ENCODE measurements at regions not wholly inside any gene's neighbourhood (a gene's known extent, or its start where the extent isn't known, plus 50 kb on each side); places are given as distances from the start of the nearest gene placed in this dataset.

DNA sequence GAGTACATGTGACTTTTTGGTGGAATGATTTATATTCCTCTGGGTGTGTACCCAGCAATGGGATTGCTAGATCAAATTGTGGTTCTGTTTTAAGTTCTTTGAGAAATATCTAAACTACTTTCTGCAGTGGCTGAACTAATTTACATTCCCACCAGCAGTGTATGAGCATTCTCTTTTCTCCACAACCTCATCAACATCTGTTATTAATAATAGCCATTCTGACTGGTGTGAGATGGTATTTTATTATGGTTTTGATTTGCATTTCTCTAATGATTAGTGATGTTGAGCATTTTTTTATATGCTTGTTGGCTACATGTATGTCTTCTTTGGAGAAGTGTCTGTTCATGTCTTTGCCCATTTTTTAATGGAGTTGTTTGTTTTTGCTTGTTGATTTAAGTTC lies 267.4 kb upstream of the NT5C1B start:
- H3K9me3 ChIP-seq: no peaks in the 10 kb centered on the region
- H3K27ac ChIP-seq: no peak overlapping the region
- H3K4me1 ChIP-seq: no peaks in the 10 kb centered on the region
- intact Hi-C loops (cut with DNase I): no loop called here
- H3K4me3 ChIP-seq: no peak overlapping the region
- H3K36me3 ChIP-seq: no peaks in the 10 kb centered on the region
- TF ChIP-seq, protein P1, sequence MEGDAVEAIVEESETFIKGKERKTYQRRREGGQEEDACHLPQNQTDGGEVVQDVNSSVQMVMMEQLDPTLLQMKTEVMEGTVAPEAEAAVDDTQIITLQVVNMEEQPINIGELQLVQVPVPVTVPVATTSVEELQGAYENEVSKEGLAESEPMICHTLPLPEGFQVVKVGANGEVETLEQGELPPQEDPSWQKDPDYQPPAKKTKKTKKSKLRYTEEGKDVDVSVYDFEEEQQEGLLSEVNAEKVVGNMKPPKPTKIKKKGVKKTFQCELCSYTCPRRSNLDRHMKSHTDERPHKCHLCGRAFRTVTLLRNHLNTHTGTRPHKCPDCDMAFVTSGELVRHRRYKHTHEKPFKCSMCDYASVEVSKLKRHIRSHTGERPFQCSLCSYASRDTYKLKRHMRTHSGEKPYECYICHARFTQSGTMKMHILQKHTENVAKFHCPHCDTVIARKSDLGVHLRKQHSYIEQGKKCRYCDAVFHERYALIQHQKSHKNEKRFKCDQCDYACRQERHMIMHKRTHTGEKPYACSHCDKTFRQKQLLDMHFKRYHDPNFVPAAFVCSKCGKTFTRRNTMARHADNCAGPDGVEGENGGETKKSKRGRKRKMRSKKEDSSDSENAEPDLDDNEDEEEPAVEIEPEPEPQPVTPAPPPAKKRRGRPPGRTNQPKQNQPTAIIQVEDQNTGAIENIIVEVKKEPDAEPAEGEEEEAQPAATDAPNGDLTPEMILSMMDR (IDR thresholded peaks at IDR 0.05): no peak
- H3K27me3 ChIP-seq: no peaks in the 10 kb centered on the region
- ATAC-seq: no peak
- no peak for DNase-seq

DNA sequence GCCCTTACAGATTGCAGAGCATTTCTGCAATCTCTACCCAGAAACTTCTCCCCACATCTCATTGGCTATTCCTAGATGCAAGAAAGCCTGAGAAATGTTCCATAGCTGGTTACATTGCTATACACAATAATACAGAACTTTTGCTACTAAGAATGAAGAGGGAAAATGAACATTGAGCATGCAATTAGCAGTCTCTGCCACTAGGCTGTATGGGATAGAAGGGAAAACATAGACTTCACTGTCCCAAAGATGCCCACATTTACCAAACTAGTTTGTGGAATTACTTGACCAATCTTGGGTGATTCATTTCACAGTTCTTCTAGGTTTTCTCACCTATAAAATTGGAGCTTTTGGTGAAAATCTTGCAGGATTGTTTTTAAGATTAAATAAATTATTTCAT lies 265.7 kb upstream of the NT5C1B start:
- ATAC-seq: no peak
- no peaks in the 10 kb centered on the region for H3K27me3 ChIP-seq
- intact Hi-C loops (cut with DNase I): no loop called here

DNA sequence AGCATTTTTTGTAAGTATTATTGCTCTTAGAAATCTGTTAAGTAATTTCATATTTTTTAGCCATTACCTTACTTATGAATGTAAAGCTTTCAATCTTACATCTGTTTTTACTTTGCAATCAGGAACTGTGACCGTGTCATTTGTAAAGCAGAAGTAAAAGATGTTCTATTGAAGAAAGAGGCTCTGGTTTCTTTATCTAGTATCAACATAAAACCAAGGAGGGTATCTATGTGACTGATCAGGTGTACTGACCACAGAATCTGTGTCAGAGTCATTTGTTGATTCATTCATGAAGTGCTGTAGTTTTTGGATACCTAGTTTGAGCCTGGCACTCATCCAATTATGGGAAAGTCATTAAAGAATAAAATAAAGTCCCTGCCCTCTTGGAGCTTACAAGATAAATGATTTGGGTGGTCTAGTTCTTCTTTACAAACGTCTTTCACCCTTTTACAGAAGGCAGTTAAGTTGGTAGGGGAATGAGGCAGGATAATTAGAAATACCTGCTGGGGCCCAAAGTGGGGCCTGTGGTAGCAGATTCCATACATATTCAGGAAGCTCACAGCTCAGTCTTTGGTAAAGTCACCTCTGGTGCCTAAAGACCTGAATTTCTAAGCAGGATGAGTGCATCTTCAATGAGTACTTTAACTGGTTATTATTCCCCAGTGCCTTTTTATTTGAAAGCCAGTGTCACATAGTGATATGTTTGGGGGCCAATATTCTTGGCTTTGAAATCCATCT lies 260.6 kb upstream of the NT5C1B start:
- Histone ChIP-seq H3K36me3 (no peaks in the 10 kb centered on the region), H3K4me3 (no peak overlapping the region), H3K9me3 (no peaks in the 10 kb centered on the region), H3K27ac (no peak overlapping the region), H3K27me3 (no peaks in the 10 kb centered on the region), H3K4me1 (no peaks in the 10 kb centered on the region)
- TF ChIP-seq, protein P1 (IDR thresholded peaks at IDR 0.05): no peak
- ATAC-seq: no peak
- intact Hi-C loops (cut with DNase I): no loop called here
- no peak for DNase-seq

More for the DNA sequence above, 265.7 kb upstream of the NT5C1B start:
- Histone ChIP-seq H3K4me1 (no peaks in the 10 kb centered on the region), H3K36me3 (no peaks in the 10 kb centered on the region), H3K4me3 (no peak overlapping the region), H3K27ac (no peak overlapping the region), H3K9me3 (no peaks in the 10 kb centered on the region)
- no peak for DNase-seq
- TF ChIP-seq, protein P1 (IDR thresholded peaks at IDR 0.05): no peak

DNA sequence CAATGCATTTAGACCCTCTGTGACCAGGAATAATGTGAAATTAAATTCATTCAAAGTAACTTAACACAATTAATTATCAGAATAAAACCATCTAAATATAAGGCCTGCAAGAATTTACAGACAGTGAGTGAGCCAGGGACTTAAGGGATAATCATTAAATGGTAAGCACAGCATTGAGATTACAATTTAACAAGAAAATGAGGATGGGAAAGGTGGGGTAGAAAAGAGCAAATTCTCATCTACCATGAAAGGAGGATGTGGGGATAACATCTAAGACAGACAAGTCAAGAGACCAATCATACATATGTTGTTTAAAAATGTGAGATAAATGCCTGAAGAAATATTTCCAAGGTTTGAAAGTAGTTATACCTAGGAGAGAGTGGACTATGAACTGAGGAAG lies 259.3 kb upstream of the NT5C1B start:
- DNase-seq: no peak
- no peak overlapping the region for H3K4me3 ChIP-seq
- H3K36me3 ChIP-seq: no peaks in the 10 kb centered on the region
- ATAC-seq: no peak
- H3K27me3 ChIP-seq: no peaks in the 10 kb centered on the region
- H3K4me1 ChIP-seq: no peaks in the 10 kb centered on the region
- intact Hi-C loops (cut with DNase I): no loop called here
- no peak overlapping the region for H3K27ac ChIP-seq
- H3K9me3 ChIP-seq: no peaks in the 10 kb centered on the region
- TF ChIP-seq, protein P1 (IDR thresholded peaks at IDR 0.05): no peak

DNA sequence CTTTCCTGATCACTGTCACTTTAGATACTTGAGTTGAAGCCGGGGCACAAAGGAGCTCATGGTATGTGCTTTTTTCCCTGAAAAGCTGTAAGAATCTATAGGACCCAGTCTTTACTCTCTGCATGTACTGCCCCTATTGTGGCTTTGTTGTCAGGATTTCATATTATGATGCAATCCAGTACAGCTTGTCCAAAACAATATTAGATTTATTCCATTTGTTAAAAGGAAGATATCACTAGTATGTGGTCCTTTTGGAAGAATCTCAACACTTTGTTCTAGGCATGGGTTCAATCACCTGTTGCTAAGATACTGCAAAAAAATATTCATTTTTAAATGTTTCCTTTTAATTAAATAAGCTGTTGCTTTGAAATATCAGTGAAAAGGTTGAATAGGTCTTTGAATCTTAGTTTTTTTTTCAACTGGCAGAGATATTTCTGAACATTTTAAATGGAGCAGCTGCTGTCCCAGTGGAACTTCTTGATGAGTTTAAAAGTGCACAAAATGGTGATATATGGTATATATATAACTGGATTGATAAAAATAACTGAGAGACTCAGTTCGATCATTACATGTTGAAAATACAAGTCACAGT lies 256.6 kb upstream of the NT5C1B start:
- Histone ChIP-seq H3K4me1 (no peaks in the 10 kb centered on the region), H3K27me3 (no peaks in the 10 kb centered on the region), H3K9me3 (no peaks in the 10 kb centered on the region), H3K27ac (no peak overlapping the region), H3K36me3 (no peaks in the 10 kb centered on the region), H3K4me3 (no peak overlapping the region)
- intact Hi-C loops (cut with DNase I): no loop called here
- TF ChIP-seq, protein P1 (IDR thresholded peaks at IDR 0.05): no peak
- ATAC-seq: peak; percentile 13
- peak in 2 of 4 donors; percentile 35 to 42 for DNase-seq
